DOHH2 (cell line): ENCODE measurements at regions not wholly inside any gene's neighbourhood (a gene's known extent, or its start where the extent isn't known, plus 50 kb on each side); places are given as distances from the start of the nearest gene placed in this dataset.

Source experiments
- H3F3A ChIP-seq: fragments of 200-600 bp; sonication (generic), shearing (Covaris generic); 2 replicates; pipeline ENCODE4 v1.6.0; 2016; ENCODE audit warnings: antibody characterized with exemption, mild to moderate bottlenecking; ENCODE audit not compliant: control insufficient read depth, insufficient read depth
- H3K27ac ChIP-seq: fragments of 200-600 bp; sonication (generic); 2 replicates; pipeline ENCODE4 v1.5.1; 2014; ENCODE audit warnings: low read depth, mild to moderate bottlenecking, low read length, moderate library complexity
- H3K27me3 ChIP-seq: fragments of 200-600 bp; sonication (generic); 2 replicates; pipeline ENCODE4 v1.6.1; 2014; ENCODE audit warnings: mild to moderate bottlenecking, low read length, mixed read lengths; ENCODE audit not compliant: control insufficient read depth
- H3K36me3 ChIP-seq: fragments of 200-600 bp; sonication (generic); 2 replicates; pipeline ENCODE4 v1.6.1; 2014; ENCODE audit warnings: mild to moderate bottlenecking, low read length, moderate library complexity, mixed read lengths; ENCODE audit not compliant: control insufficient read depth
- H3K4me1 ChIP-seq: fragments of 200-600 bp; sonication (generic); 2 replicates; pipeline ENCODE4 v1.6.1; 2014; ENCODE audit warnings: mild to moderate bottlenecking, low read length, mixed read lengths; ENCODE audit not compliant: control insufficient read depth
- H3K4me2 ChIP-seq: fragments of 200-600 bp; sonication (generic); 2 replicates; pipeline ENCODE4 v1.6.0; 2014; ENCODE audit warnings: mild to moderate bottlenecking, low read length, moderate library complexity
- H3K4me3 ChIP-seq: fragments of 200-600 bp; sonication (generic); 2 replicates; pipeline ENCODE4 v1.5.1; 2014; ENCODE audit warnings: mild to moderate bottlenecking, low read length, mixed read lengths
- H3K79me2 ChIP-seq: fragments of 200-600 bp; sonication (generic); 2 replicates; pipeline ENCODE4 v1.6.1; 2014; ENCODE audit warnings: mild to moderate bottlenecking, low read length, mixed read lengths; ENCODE audit not compliant: control insufficient read depth
- H3K9me2 ChIP-seq: fragments of 200-600 bp; sonication (generic); replicated peaks from 2 replicates; pipeline ENCODE4 v1.6.1; 2014; ENCODE audit warnings: mild to moderate bottlenecking, low read length, mixed read lengths; ENCODE audit not compliant: control insufficient read depth
- H3K9me3 ChIP-seq: fragments of 200-600 bp; sonication (generic); 2 replicates; pipeline ENCODE4 v1.6.1; 2014; ENCODE audit warnings: antibody characterized with exemption, low read length, mixed read lengths; ENCODE audit not compliant: control insufficient read depth, insufficient read depth
- H4K20me1 ChIP-seq: fragments of 200-600 bp; sonication (generic); 2 replicates; pipeline ENCODE4 v1.6.0; 2014; ENCODE audit warnings: low read depth, mild to moderate bottlenecking, antibody characterized with exemption, low read length, moderate library complexity; ENCODE audit not compliant: control insufficient read depth, insufficient read depth
- EZH2phosphoT487 ChIP-seq: fragments of 200-600 bp; sonication (generic); IDR thresholded peaks from 2 replicates; pipeline ENCODE4 v1.6.1; 2017; ENCODE audit warnings: borderline replicate concordance, mild to moderate bottlenecking, antibody characterized with exemption, low read length, moderate library complexity, mixed read lengths
- TF ChIP-seq, protein P1 (sequence below): fragments of 200-600 bp; sonication (generic); IDR thresholded peaks from one replicate; pipeline ENCODE4 v1.5.1; 2014; ENCODE audit warnings: antibody characterized with exemption, mild to moderate bottlenecking, low read depth, low read length; ENCODE audit not compliant: poor library complexity, severe bottlenecking

DNA sequence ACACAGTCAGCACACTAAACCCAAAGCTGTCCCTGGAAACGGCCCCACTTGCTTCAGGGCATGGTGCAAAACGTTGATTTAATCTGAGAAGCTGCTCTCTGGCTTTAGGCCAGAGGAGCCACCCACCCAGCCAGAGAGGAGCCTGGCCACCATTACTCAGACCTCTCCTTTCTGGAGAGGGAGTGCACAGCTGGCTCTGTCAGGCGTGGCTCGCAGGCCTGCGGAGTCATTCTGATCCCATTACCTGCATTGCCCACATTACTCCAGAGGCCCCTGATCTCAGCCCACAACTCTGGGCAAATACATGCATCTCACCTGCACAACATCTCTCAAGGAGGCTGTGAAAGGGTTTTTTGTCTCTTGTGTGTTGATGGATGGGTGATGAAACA lies 370.0 kb upstream of the IGFBP3 start:
- Histone ChIP-seq H3K27me3 (peaks cover 8% of the 10 kb centered on the region; the same call in 1 of the 2 replicates), H4K20me1 (no peaks in the 10 kb centered on the region), H3K9me3 (no peaks in the 10 kb centered on the region), H3K9me2 (no peaks in the 10 kb centered on the region), H3F3A (no peaks in the 10 kb centered on the region), H3K27ac (no peak overlapping the region), H3K4me1 (no peaks in the 10 kb centered on the region), H3K4me2 (no peak overlapping the region), H3K4me3 (no peak overlapping the region), H3K79me2 (no peaks in the 10 kb centered on the region), H3K36me3 (no peaks in the 10 kb centered on the region)
- TF ChIP-seq EZH2phosphoT487: no peak
- TF ChIP-seq, protein P1, sequence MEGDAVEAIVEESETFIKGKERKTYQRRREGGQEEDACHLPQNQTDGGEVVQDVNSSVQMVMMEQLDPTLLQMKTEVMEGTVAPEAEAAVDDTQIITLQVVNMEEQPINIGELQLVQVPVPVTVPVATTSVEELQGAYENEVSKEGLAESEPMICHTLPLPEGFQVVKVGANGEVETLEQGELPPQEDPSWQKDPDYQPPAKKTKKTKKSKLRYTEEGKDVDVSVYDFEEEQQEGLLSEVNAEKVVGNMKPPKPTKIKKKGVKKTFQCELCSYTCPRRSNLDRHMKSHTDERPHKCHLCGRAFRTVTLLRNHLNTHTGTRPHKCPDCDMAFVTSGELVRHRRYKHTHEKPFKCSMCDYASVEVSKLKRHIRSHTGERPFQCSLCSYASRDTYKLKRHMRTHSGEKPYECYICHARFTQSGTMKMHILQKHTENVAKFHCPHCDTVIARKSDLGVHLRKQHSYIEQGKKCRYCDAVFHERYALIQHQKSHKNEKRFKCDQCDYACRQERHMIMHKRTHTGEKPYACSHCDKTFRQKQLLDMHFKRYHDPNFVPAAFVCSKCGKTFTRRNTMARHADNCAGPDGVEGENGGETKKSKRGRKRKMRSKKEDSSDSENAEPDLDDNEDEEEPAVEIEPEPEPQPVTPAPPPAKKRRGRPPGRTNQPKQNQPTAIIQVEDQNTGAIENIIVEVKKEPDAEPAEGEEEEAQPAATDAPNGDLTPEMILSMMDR: no peak

- H3K4me2 ChIP-seq: no peak overlapping the region
- no peaks in the 10 kb centered on the region for H3F3A ChIP-seq
- no peaks in the 10 kb centered on the region for H3K79me2 ChIP-seq
- no peaks in the 10 kb centered on the region for H3K9me3 ChIP-seq
- H3K36me3 ChIP-seq: no peaks in the 10 kb centered on the region
- no peaks in the 10 kb centered on the region for H4K20me1 ChIP-seq
- H3K4me1 ChIP-seq: no peaks in the 10 kb centered on the region
- peaks cover 8% of the 10 kb centered on the region; the same call in 1 of the 2 replicates for H3K27me3 ChIP-seq
- TF ChIP-seq, protein P1: no peak
- no peak for TF ChIP-seq EZH2phosphoT487
- no peak overlapping the region for H3K4me3 ChIP-seq
- H3K27ac ChIP-seq: no peak overlapping the region
- H3K9me2 ChIP-seq: no peaks in the 10 kb centered on the region
Observed at GRCh38 chr7:46290374-46291049, 369.4 kb upstream of the IGFBP3 start.

GRCh38 chr7:46288861-46289260 lies 367.8 kb upstream of the IGFBP3 start:
- Histone ChIP-seq H3K4me3 (no peak overlapping the region), H3K4me1 (no peaks in the 10 kb centered on the region), H3F3A (no peaks in the 10 kb centered on the region), H3K9me2 (no peaks in the 10 kb centered on the region), H3K36me3 (no peaks in the 10 kb centered on the region), H3K4me2 (no peak overlapping the region), H3K27me3 (peaks cover 8% of the 10 kb centered on the region; the same call in 1 of the 2 replicates), H3K27ac (no peak overlapping the region), H3K79me2 (no peaks in the 10 kb centered on the region), H3K9me3 (no peaks in the 10 kb centered on the region), H4K20me1 (no peaks in the 10 kb centered on the region)
- no peak for TF ChIP-seq EZH2phosphoT487
- TF ChIP-seq, protein P1: no peak
